ENCODE measurements at regions not wholly inside any gene's neighbourhood (a gene's known extent, or its start where the extent isn't known, plus 50 kb on each side); places are given as distances from the start of the nearest gene placed in this dataset.

DNA sequence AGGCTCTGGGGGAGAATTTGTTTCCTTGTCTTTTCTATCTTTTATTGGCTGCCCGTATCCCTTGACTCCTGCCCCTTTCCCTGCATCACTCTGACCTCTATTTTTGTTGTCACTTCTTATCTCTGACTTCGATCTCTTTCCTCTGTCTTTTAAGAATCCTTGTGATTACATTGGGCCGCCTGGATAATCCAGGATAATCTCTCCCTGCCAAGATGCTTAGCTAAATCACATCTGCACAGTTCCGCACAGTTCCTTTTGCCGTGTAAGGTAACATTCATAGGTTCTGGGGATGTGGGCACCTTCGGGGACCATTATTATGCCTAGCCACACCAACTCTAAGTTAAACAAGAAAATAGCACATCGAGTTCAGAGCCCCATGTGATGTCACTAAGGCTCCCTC is 103.0 kb upstream of the DPPA4 start:
- no peak for DNase-seq (ENCODE audit: extremely low read depth in 1 of 4, low spot score in 3 of 4)
- H3K27ac ChIP-seq (ENCODE audit: extremely low read depth, low read depth, low read length), result no peak overlapping the region
- no peak overlapping the region for H2AFZ ChIP-seq (ENCODE audit: low read depth, low read length)
- H3K79me2 ChIP-seq (ENCODE audit: control insufficient read depth, insufficient read depth, low read length), result no peaks in the 10 kb centered on the region
- no peaks in the 10 kb centered on the region for H3K4me1 ChIP-seq (replicated peaks in 1 of 2; ENCODE audit: control insufficient read depth in 2 of 2, insufficient read depth in 2 of 2, low read length in 2 of 2)
- TF ChIP-seq SPI1 (IDR thresholded peaks at IDR 0.05; ENCODE audit: borderline replicate concordance, low read depth, low read length) (no peak), ZNF12 (CRISPR knock-in tag; IDR thresholded peaks at IDR 0.05) (no peak)
- TF ChIP-seq, protein P1, sequence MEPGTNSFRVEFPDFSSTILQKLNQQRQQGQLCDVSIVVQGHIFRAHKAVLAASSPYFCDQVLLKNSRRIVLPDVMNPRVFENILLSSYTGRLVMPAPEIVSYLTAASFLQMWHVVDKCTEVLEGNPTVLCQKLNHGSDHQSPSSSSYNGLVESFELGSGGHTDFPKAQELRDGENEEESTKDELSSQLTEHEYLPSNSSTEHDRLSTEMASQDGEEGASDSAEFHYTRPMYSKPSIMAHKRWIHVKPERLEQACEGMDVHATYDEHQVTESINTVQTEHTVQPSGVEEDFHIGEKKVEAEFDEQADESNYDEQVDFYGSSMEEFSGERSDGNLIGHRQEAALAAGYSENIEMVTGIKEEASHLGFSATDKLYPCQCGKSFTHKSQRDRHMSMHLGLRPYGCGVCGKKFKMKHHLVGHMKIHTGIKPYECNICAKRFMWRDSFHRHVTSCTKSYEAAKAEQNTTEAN (CRISPR knock-in tag; IDR thresholded peaks at IDR 0.05), result no peak
- intact Hi-C loops (cut with micrococcal nuclease), result no loop called here
- CTCF ChIA-PET (ENCODE audit: low intra/inter-chr PET ratio), result no interaction called here
- H3K27me3 ChIP-seq (ENCODE audit: control insufficient read depth in 2 of 2, insufficient read depth in 2 of 2, low read length in 2 of 2), result no peaks in the 10 kb centered on the region
- no peaks in the 10 kb centered on the region for H3K9me1 ChIP-seq (ENCODE audit: control insufficient read depth, insufficient read depth, low read length)
- WGBS (ENCODE audit: insufficient coverage, low coverage, missing lambda C conversion rate), result 0% methylated on average over 7 of the region's 7 CpGs
- no TSS peak for BruUV-seq (replicated peaks)
- in situ Hi-C loops (cut with MboI), result no loop called here
- POLR2A ChIA-PET, result no interaction called here
- no peak overlapping the region for H3K4me3 ChIP-seq
- no peaks in the 10 kb centered on the region for H3K36me3 ChIP-seq (ENCODE audit: control insufficient read depth, insufficient read depth, low read length)
- no peak overlapping the region for H3K9ac ChIP-seq (ENCODE audit: insufficient read depth in 1 of 2, low read depth in 2 of 2, low read length in 2 of 2)
- H3K9me3 ChIP-seq (replicated peaks; ENCODE audit: control insufficient read depth, insufficient read depth, low read depth, low read length), result no peaks in the 10 kb centered on the region
- H4K20me1 ChIP-seq (replicated peaks; ENCODE audit: control insufficient read depth, insufficient read depth, low read length), result no peaks in the 10 kb centered on the region
- ATAC-seq, result no peak
- no peak for FAIRE-seq
- no peak overlapping the region for H3K4me2 ChIP-seq (ENCODE audit: insufficient read depth, low read length)

DNA sequence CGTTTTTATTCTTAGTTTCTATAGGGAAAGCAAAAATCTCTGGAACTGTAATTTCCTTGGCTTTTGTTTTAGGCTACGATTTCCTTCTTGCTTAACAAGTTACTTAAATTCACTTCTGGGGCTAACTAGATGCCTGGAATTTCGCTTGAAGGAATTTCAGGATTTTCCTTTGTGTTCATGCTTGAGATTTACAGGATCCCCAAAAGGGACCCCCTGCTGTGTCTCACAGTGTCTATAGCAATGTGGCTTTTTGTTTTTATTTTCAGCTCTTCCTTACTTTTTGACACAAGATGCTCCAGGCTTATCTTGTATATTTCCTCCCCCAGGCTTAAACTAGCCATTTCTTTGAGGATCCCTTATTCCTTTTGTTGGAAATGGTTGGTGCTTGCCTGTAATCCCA is 95.5 kb upstream of the DPPA4 start:
- H3K9me1 ChIP-seq (ENCODE audit: control insufficient read depth, insufficient read depth, low read length), result no peaks in the 10 kb centered on the region
- CTCF ChIA-PET (ENCODE audit: low intra/inter-chr PET ratio), result no interaction called here
- 12% methylated on average over 3 of the region's 3 CpGs for WGBS (ENCODE audit: insufficient coverage, low coverage, missing lambda C conversion rate)
- no peak for TF ChIP-seq SRF (CRISPR knock-in tag; IDR thresholded peaks at IDR 0.05)
- TF ChIP-seq WHSC1 (IDR thresholded peaks at IDR 0.05; ENCODE audit: low read length), result no peak
- no peak for TF ChIP-seq BHLHE40 (IDR thresholded peaks at IDR 0.05; ENCODE audit: low read length)
- no peak for TF ChIP-seq KDM5B (IDR thresholded peaks at IDR 0.05; ENCODE audit: insufficient replicate concordance, low read depth, low read length)
- no peak for TF ChIP-seq ZNF354B (CRISPR knock-in tag; IDR thresholded peaks at IDR 0.05)
- no peak for TF ChIP-seq SAFB2 (IDR thresholded peaks at IDR 0.05; ENCODE audit: borderline replicate concordance, low read depth, low read length, severe bottlenecking)
- TF ChIP-seq, protein P2, sequence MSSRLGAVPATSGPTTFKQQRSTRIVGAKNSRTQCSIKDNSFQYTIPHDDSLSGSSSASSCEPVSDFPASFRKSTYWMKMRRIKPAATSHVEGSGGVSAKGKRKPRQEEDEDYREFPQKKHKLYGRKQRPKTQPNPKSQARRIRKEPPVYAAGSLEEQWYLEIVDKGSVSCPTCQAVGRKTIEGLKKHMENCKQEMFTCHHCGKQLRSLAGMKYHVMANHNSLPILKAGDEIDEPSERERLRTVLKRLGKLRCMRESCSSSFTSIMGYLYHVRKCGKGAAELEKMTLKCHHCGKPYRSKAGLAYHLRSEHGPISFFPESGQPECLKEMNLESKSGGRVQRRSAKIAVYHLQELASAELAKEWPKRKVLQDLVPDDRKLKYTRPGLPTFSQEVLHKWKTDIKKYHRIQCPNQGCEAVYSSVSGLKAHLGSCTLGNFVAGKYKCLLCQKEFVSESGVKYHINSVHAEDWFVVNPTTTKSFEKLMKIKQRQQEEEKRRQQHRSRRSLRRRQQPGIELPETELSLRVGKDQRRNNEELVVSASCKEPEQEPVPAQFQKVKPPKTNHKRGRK (tag; IDR thresholded peaks at IDR 0.05), result no peak
- TF ChIP-seq CTBP1 (IDR thresholded peaks at IDR 0.05; ENCODE audit: borderline replicate concordance), result no peak
- no peak for TF ChIP-seq ZNF785 (CRISPR knock-in tag; IDR thresholded peaks at IDR 0.05)
- TF ChIP-seq SMARCB1 (IDR thresholded peaks at IDR 0.05; ENCODE audit: insufficient read length, low read depth), result no peak

More for the DNA sequence above, 95.5 kb upstream of the DPPA4 start:
- H3K4me2 ChIP-seq (ENCODE audit: insufficient read depth, low read length), result no peak overlapping the region
- ATAC-seq, result no peak
- no peak overlapping the region for H2AFZ ChIP-seq (ENCODE audit: low read depth, low read length)
- in situ Hi-C loops (cut with MboI), result no loop called here
- H3K36me3 ChIP-seq (ENCODE audit: control insufficient read depth, insufficient read depth, low read length), result no peaks in the 10 kb centered on the region
- no peaks in the 10 kb centered on the region for H3K9me3 ChIP-seq (replicated peaks; ENCODE audit: control insufficient read depth, insufficient read depth, low read depth, low read length)
- no peaks in the 10 kb centered on the region for H4K20me1 ChIP-seq (replicated peaks; ENCODE audit: control insufficient read depth, insufficient read depth, low read length)
- POLR2A ChIA-PET, result no interaction called here
- H3K4me3 ChIP-seq, result no peak overlapping the region
- no peak overlapping the region for H3K27ac ChIP-seq (ENCODE audit: extremely low read depth, low read depth, low read length)
- BruUV-seq (replicated peaks), result no TSS peak
- H3K79me2 ChIP-seq (ENCODE audit: control insufficient read depth, insufficient read depth, low read length), result no peaks in the 10 kb centered on the region
- intact Hi-C loops (cut with micrococcal nuclease), result no loop called here
- DNase-seq (ENCODE audit: extremely low read depth in 1 of 4, low spot score in 3 of 4), result no peak
- no peaks in the 10 kb centered on the region for H3K4me1 ChIP-seq (replicated peaks in 1 of 2; ENCODE audit: control insufficient read depth in 2 of 2, insufficient read depth in 2 of 2, low read length in 2 of 2)
- H3K9ac ChIP-seq (ENCODE audit: insufficient read depth in 1 of 2, low read depth in 2 of 2, low read length in 2 of 2), result no peak overlapping the region
- no peak for FAIRE-seq
- no peaks in the 10 kb centered on the region for H3K27me3 ChIP-seq (ENCODE audit: control insufficient read depth in 2 of 2, insufficient read depth in 2 of 2, low read length in 2 of 2)

All from K562 (cell line).